Neuronal stem cell (in vitro differentiated cells): ENCODE measurements at regions not wholly inside any gene's neighbourhood (a gene's known extent, or its start where the extent isn't known, plus 50 kb on each side); places are given as distances from the start of the nearest gene placed in this dataset.

Source experiments
- DNase-seq: peaks from one replicate; pipeline ENCODE4 v3.0.0-alpha.2; 2013; ENCODE audit warnings: low spot score
- H2AFZ ChIP-seq: one replicate; pipeline ENCODE4 v1.6.1; 2013; ENCODE audit warnings: mild to moderate bottlenecking, low read length, inconsistent platforms
- H2AK5ac ChIP-seq: 2 replicates; pipeline ENCODE4 v1.6.1; 2013; ENCODE audit warnings: low read depth, mild to moderate bottlenecking, inconsistent platforms, low read length, moderate library complexity, mixed read lengths
- H2BK120ac ChIP-seq: 2 replicates; pipeline ENCODE4 v1.6.1; 2013; ENCODE audit warnings: low read depth, mild to moderate bottlenecking, inconsistent platforms, low read length, moderate library complexity, mixed read lengths
- H2BK12ac ChIP-seq: one replicate; pipeline ENCODE4 v1.6.1; 2013; ENCODE audit warnings: low read length, inconsistent platforms
- H2BK15ac ChIP-seq: 2 replicates; pipeline ENCODE4 v1.6.1; 2013; ENCODE audit warnings: mild to moderate bottlenecking, low read length, inconsistent platforms, mixed read lengths
- H2BK5ac ChIP-seq: one replicate; pipeline ENCODE4 v1.6.1; 2013; ENCODE audit warnings: inconsistent platforms, mild to moderate bottlenecking, low read length, moderate library complexity
- H3K14ac ChIP-seq: one replicate; pipeline ENCODE4 v1.6.1; 2013; ENCODE audit warnings: low read length, inconsistent platforms
- H3K18ac ChIP-seq: 2 replicates; pipeline ENCODE4 v1.6.1; 2013; ENCODE audit warnings: low read length, inconsistent platforms
- H3K23ac ChIP-seq: 2 replicates; pipeline ENCODE4 v1.6.1; 2013; ENCODE audit warnings: low read depth, mild to moderate bottlenecking, mixed read lengths, low read length, inconsistent platforms; ENCODE audit not compliant: poor library complexity
- H3K27ac ChIP-seq: replicated peaks from 3 replicates; pipeline ENCODE4 v1.5.1; 2013; ENCODE audit warnings: low read length, inconsistent platforms
- H3K27me3 ChIP-seq, 3 experiments: 2 replicates each; pipeline ENCODE4 v1.6.1; 2013; ENCODE audit warnings: low read length in 3 of 3, mild to moderate bottlenecking in 2 of 3, inconsistent platforms in 1 of 3, low read depth in 1 of 3, mixed read lengths in 1 of 3, moderate library complexity in 1 of 3; ENCODE audit not compliant: control insufficient read depth in 3 of 3, insufficient read depth in 3 of 3
- H3K36me3 ChIP-seq, 2 donors: replicated peaks in 1 of 2; 2 replicates each; pipeline ENCODE4 v1.6.1; 2013; ENCODE audit warnings: low read length in 2 of 2; ENCODE audit not compliant: control insufficient read depth in 2 of 2, insufficient read depth in 2 of 2
- H3K4ac ChIP-seq: 2 replicates; pipeline ENCODE4 v1.6.1; 2013; ENCODE audit warnings: inconsistent platforms, mild to moderate bottlenecking, low read length, moderate library complexity
- H3K4me1 ChIP-seq, 2 donors: 1 replicate in 1 of 2; 2 replicates in 1 of 2; pipeline ENCODE4 v1.6.1; 2013; ENCODE audit warnings: low read length in 2 of 2, low read depth in 1 of 2; ENCODE audit not compliant: control insufficient read depth in 2 of 2, insufficient read depth in 1 of 2
- H3K4me2 ChIP-seq: one replicate; pipeline ENCODE4 v1.6.1; 2013; ENCODE audit warnings: mild to moderate bottlenecking, low read length, inconsistent platforms; ENCODE audit not compliant: insufficient read depth, poor library complexity, severe bottlenecking
- H3K4me3 ChIP-seq, 2 donors: 2 replicates each; pipeline ENCODE4 v1.5.1; 2013; ENCODE audit warnings: low read length in 2 of 2, mild to moderate bottlenecking in 2 of 2, inconsistent platforms in 1 of 2, moderate library complexity in 1 of 2
- H3K79me1 ChIP-seq: one replicate; pipeline ENCODE4 v1.6.1; 2013; ENCODE audit warnings: low read depth, mild to moderate bottlenecking, inconsistent platforms, low read length, moderate library complexity
- H3K9ac ChIP-seq: one replicate; pipeline ENCODE4 v1.6.1; 2013; ENCODE audit warnings: mild to moderate bottlenecking, low read depth, low read length, inconsistent platforms; ENCODE audit not compliant: poor library complexity
- H3K9me3 ChIP-seq, 2 donors: replicated peaks in 1 of 2; 2 replicates each; pipeline versions ENCODE3 to v1.6.1; 2013; ENCODE audit warnings: low read length in 2 of 2, mild to moderate bottlenecking in 2 of 2, inconsistent platforms in 1 of 2, low read depth in 1 of 2, mixed read lengths in 1 of 2, moderate library complexity in 1 of 2; ENCODE audit not compliant: control insufficient read depth in 2 of 2, insufficient read depth in 1 of 2
- H4K8ac ChIP-seq: one replicate; pipeline ENCODE4 v1.6.1; 2013; ENCODE audit warnings: low read depth, mild to moderate bottlenecking, inconsistent platforms, low read length, moderate library complexity
- H4K91ac ChIP-seq: one replicate; pipeline ENCODE4 v1.6.1; 2013; ENCODE audit warnings: low read length, low read depth, mild to moderate bottlenecking, inconsistent platforms; ENCODE audit not compliant: poor library complexity
- WGBS, 2 donors: extraction: QIAGEN DNeasy Blood & Tissue Kit; methylation state at CpG; one replicate each; pipeline ENCODE4 v1.1.7; 2013; ENCODE audit warnings: missing lambda C conversion rate in 2 of 2, mixed read lengths in 1 of 2; ENCODE audit not compliant: insufficient read length in 2 of 2, insufficient replicate concordance in 1 of 2; ENCODE audit errors: extremely low coverage in 2 of 2; 5-methylcytosine and 5-hydroxymethylcytosine counted together

- Histone ChIP-seq H3K4me3 (no peak overlapping the region), H3K4me1 (no peaks in the 10 kb centered on the region), H2BK5ac (no peak overlapping the region), H3K27ac (no peak overlapping the region), H4K8ac (no peak overlapping the region), H2BK120ac (no peak overlapping the region), H3K4me2 (no peak overlapping the region), H3K9me3 (no peaks in the 10 kb centered on the region), H3K27me3 (no peaks in the 10 kb centered on the region), H3K4ac (no peak overlapping the region), H3K9ac (no peak overlapping the region), H2BK15ac (no peak overlapping the region), H4K91ac (no peak overlapping the region), H2AFZ (peak overlapping the region; percentile 83), H3K14ac (no peak overlapping the region), H3K18ac (no peak overlapping the region), H3K36me3 (no peaks in the 10 kb centered on the region), H3K23ac (no peak overlapping the region), H3K79me1 (no peaks in the 10 kb centered on the region), H2BK12ac (no peak overlapping the region), H2AK5ac (no peak overlapping the region)
- DNase-seq, result peak; percentile 68
- no CpG with 5 or more reads among the region's 12 CpGs for WGBS, 2 donors
Observed at GRCh38 chr3:176814285-176814684, 383.0 kb downstream of the TBL1XR1 start.

- H3K23ac ChIP-seq, result no peak overlapping the region
- no CpG with 5 or more reads among the region's 2 CpGs for WGBS, 2 donors
Observed at GRCh38 chr3:176807938-176808337, 389.3 kb downstream of the TBL1XR1 start.

GRCh38 chr3:176799675-176800074, 397.6 kb downstream of the TBL1XR1 start:
- Histone ChIP-seq H3K36me3 (no peaks in the 10 kb centered on the region), H2AK5ac (no peak overlapping the region), H3K4me1 (no peaks in the 10 kb centered on the region), H2AFZ (peak overlapping the region; percentile 2), H2BK12ac (no peak overlapping the region), H4K8ac (no peak overlapping the region), H2BK120ac (no peak overlapping the region), H3K23ac (no peak overlapping the region), H3K14ac (no peak overlapping the region), H3K27ac (no peak overlapping the region), H3K4me3 (no peak overlapping the region), H4K91ac (no peak overlapping the region), H3K79me1 (no peaks in the 10 kb centered on the region), H3K18ac (no peak overlapping the region), H3K4me2 (no peak overlapping the region), H2BK5ac (no peak overlapping the region), H3K9ac (no peak overlapping the region), H3K27me3 (no peaks in the 10 kb centered on the region), H3K9me3 (peaks cover 0 to 5% of the 10 kb centered on the region in 2 donors), H2BK15ac (no peak overlapping the region), H3K4ac (no peak overlapping the region)
- no CpG with 5 or more reads among the region's 2 CpGs for WGBS, 2 donors
- no peak for DNase-seq

More at GRCh38 chr3:176807938-176808337, 389.3 kb downstream of the TBL1XR1 start:
- Histone ChIP-seq H3K4ac (no peak overlapping the region), H2AK5ac (no peak overlapping the region), H3K14ac (no peak overlapping the region), H2BK15ac (no peak overlapping the region), H3K27ac (no peak overlapping the region), H2BK120ac (no peak overlapping the region), H3K9ac (no peak overlapping the region), H3K4me1 (no peaks in the 10 kb centered on the region), H3K79me1 (no peaks in the 10 kb centered on the region), H2BK5ac (no peak overlapping the region), H4K91ac (no peak overlapping the region), H4K8ac (no peak overlapping the region), H3K18ac (no peak overlapping the region), H2AFZ (no peak overlapping the region), H3K9me3 (no peaks in the 10 kb centered on the region), H3K36me3 (no peaks in the 10 kb centered on the region), H2BK12ac (no peak overlapping the region), H3K4me2 (no peak overlapping the region), H3K27me3 (no peaks in the 10 kb centered on the region), H3K4me3 (no peak overlapping the region)
- no peak for DNase-seq

GRCh38 chr3:176798680-176799079, 398.6 kb downstream of the TBL1XR1 start:
- H3K14ac ChIP-seq, result no peak overlapping the region
- no peaks in the 10 kb centered on the region for H3K27me3 ChIP-seq
- H2BK120ac ChIP-seq, result no peak overlapping the region
- H3K9ac ChIP-seq, result no peak overlapping the region
- H3K4me1 ChIP-seq, result no peaks in the 10 kb centered on the region
- H2AFZ ChIP-seq, result no peak overlapping the region
- no peak overlapping the region for H3K18ac ChIP-seq
- no peak overlapping the region for H3K4me3 ChIP-seq
- no peaks in the 10 kb centered on the region for H3K79me1 ChIP-seq
- H2BK15ac ChIP-seq, result no peak overlapping the region
- no peak overlapping the region for H3K27ac ChIP-seq
- H3K4ac ChIP-seq, result no peak overlapping the region
- no peak overlapping the region for H2AK5ac ChIP-seq
- H3K23ac ChIP-seq, result no peak overlapping the region
- H2BK5ac ChIP-seq, result no peak overlapping the region
- H4K8ac ChIP-seq, result no peak overlapping the region
- H3K36me3 ChIP-seq, result no peaks in the 10 kb centered on the region
- no peak overlapping the region for H4K91ac ChIP-seq
- no peak overlapping the region for H2BK12ac ChIP-seq
- H3K9me3 ChIP-seq, result peaks cover 0 to 5% of the 10 kb centered on the region in 2 donors
- no peak for DNase-seq
- H3K4me2 ChIP-seq, result no peak overlapping the region
- WGBS, 2 donors, result no CpG with 5 or more reads among the region's 1 CpG
